Activated CD8-positive, alpha-beta T cell treated with anti-CD3 and anti-CD28 coated beads for 36 hours (primary cell): ENCODE measurements at regions not wholly inside any gene's neighbourhood (a gene's known extent, or its start where the extent isn't known, plus 50 kb on each side); places are given as distances from the start of the nearest gene placed in this dataset.

Experiments used
- ATAC-seq: fragments of 200-7000 bp; cut with Tn5 transposase; one replicate; pipeline ENCODE4 v1.10.0; 2021; ENCODE audit warnings: mild to moderate bottlenecking, moderate library complexity
- CTCF ChIA-PET: fragments of 350-600 bp; sonication (Branson Sonifier 250); formaldehyde crosslinking; loops from one replicate; lab custom pipeline; 2021; ENCODE audit warnings: antibody characterized with exemption; lab: Charles Lee
- POLR2A ChIA-PET: fragments of 350-600 bp; sonication (Branson Sonifier 250); formaldehyde crosslinking; loops from one replicate; lab custom pipeline; 2021; ENCODE audit warnings: antibody characterized with exemption; lab: Charles Lee
- DNase-seq: peaks from one replicate; pipeline ENCODE4 v3.0.0-alpha.2; 2020
- H3K27ac Mint-ChIP-seq: one replicate; pipeline ENCODE4 v1.8.0; 2021; ENCODE audit warnings: mild to moderate bottlenecking, mixed read lengths
- H3K27me3 Mint-ChIP-seq: one replicate; pipeline ENCODE4 v1.8.0; 2021; ENCODE audit warnings: mixed read lengths
- H3K36me3 Mint-ChIP-seq: one replicate; pipeline ENCODE4 v1.8.0; 2021; ENCODE audit warnings: low read depth, mixed read lengths
- H3K4me1 Mint-ChIP-seq: one replicate; pipeline ENCODE4 v1.8.0; 2021; ENCODE audit warnings: low read depth, mixed read lengths
- H3K4me3 Mint-ChIP-seq: one replicate; pipeline ENCODE4 v1.8.0; 2021; ENCODE audit warnings: mild to moderate bottlenecking, moderate library complexity, mixed read lengths
- H3K9me3 Mint-ChIP-seq: one replicate; pipeline ENCODE4 v1.8.0; 2021; ENCODE audit warnings: mixed read lengths
- intact Hi-C: fragments of 100-400 bp; cut with micrococcal nuclease; formaldehyde crosslinking; loops from one replicate; pipeline ENCODE4 v1.10.0; 2022
- TF ChIP-seq, protein P1 (sequence below): fragments of 200-600 bp; IDR thresholded peaks from one replicate; pipeline ENCODE4 v1.8.0; 2022; ENCODE audit warnings: antibody characterized with exemption, mild to moderate bottlenecking

DNA sequence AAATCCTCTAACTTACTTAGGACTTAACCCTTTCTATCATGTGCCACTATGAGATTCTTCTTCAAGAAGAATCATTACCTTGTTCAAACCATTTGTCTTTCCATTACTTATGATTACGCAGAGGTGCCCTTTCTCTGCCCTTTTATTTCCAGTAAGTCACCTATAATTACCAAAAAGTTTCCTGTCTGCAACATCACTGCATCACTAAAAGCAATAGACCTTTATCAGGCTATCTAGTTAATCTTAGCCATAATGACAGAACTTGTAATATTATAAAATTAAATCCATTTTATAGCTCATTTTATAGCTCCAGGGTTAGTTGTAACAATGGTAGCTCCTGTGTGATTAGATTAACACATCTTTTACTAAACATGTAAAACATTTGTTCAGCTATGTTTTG, 673.6 kb upstream of the PITX2 start:
- DNase-seq = no peak
- Mint-ChIP-seq H3K4me3 (no peak overlapping the region), H3K27ac (no peak overlapping the region), H3K27me3 (no peaks in the 10 kb centered on the region), H3K36me3 (no peaks in the 10 kb centered on the region), H3K4me1 (no peaks in the 10 kb centered on the region), H3K9me3 (peaks cover 5% of the 10 kb centered on the region)
- CTCF ChIA-PET = no interaction called here
- POLR2A ChIA-PET = no interaction called here
- TF ChIP-seq, protein P1, sequence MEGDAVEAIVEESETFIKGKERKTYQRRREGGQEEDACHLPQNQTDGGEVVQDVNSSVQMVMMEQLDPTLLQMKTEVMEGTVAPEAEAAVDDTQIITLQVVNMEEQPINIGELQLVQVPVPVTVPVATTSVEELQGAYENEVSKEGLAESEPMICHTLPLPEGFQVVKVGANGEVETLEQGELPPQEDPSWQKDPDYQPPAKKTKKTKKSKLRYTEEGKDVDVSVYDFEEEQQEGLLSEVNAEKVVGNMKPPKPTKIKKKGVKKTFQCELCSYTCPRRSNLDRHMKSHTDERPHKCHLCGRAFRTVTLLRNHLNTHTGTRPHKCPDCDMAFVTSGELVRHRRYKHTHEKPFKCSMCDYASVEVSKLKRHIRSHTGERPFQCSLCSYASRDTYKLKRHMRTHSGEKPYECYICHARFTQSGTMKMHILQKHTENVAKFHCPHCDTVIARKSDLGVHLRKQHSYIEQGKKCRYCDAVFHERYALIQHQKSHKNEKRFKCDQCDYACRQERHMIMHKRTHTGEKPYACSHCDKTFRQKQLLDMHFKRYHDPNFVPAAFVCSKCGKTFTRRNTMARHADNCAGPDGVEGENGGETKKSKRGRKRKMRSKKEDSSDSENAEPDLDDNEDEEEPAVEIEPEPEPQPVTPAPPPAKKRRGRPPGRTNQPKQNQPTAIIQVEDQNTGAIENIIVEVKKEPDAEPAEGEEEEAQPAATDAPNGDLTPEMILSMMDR = no peak
- intact Hi-C loops = no loop called here
- no peak for ATAC-seq

DNA sequence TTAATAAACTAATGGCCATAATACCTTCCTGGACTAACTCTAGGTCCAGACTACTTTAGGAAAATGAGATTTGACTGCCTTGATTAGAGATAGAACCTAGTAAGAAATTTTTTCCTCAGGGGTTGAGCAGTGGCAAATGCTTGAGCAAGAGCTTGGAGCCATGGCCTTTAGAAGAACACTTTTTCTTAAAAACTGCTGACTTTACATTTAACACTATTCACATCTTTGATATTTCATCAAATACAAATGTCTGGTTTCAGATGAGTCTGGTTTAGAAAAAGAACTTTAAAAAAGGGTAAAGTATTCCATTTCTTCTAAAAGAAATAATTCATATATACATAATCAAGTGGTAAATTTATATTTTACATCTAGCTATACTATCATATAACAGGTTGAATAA, 680.9 kb upstream of the PITX2 start:
- TF ChIP-seq, protein P1 = no peak
- DNase-seq = no peak
- Mint-ChIP-seq H3K27ac (no peak overlapping the region), H3K36me3 (no peaks in the 10 kb centered on the region), H3K4me3 (no peak overlapping the region), H3K9me3 (peaks cover 6% of the 10 kb centered on the region), H3K27me3 (no peaks in the 10 kb centered on the region), H3K4me1 (no peaks in the 10 kb centered on the region)
- CTCF ChIA-PET = no interaction called here
- intact Hi-C loops = no loop called here
- POLR2A ChIA-PET = no interaction called here
- no peak for ATAC-seq

DNA sequence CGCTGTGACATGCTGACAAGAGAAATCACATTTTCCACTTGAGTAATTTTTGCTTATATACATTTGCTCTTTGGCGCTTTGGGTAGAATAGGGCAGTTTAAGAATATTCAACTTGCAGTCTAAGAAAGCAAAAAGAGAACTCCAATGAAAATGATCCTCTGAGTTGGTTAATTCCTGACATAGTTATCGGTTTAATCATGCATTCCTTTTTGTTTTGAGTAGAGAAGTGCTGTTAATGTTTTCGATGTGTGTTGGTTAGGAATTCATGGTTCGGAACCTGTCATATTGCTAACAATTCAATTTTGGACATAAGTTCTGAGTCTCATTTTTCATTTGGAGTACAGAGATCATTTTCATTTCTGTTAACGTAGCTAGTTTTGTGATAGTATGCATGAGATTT, 700.6 kb upstream of the PITX2 start:
- Mint-ChIP-seq H3K27ac (no peak overlapping the region), H3K27me3 (no peaks in the 10 kb centered on the region), H3K4me3 (no peak overlapping the region), H3K4me1 (no peaks in the 10 kb centered on the region), H3K36me3 (no peaks in the 10 kb centered on the region), H3K9me3 (peaks cover 1% of the 10 kb centered on the region)
- ChIA-PET CTCF (no interaction called here), POLR2A (no interaction called here)
- ATAC-seq = no peak
- no peak for DNase-seq
- TF ChIP-seq, protein P1 = no peak
- intact Hi-C loops = no loop called here

DNA sequence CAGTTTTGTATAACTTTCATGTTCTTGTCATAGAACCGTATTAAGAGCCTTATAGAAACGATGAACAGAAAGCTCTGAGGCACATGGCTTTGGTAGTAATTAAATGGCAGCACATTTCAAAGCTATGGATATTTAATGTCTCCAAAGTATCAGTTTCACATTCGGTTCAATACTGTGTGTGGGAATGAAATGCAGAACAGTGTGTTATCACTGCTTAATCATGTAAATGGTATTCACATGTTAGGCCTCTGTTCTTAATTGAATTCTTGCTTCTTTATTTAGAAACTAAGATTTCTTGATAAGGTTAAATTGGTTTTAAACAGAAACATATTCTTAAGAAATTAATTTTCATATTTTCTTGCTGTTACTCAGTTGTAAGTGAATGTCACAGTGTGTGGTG, 701.0 kb upstream of the PITX2 start:
- intact Hi-C loops = no loop called here
- no peaks in the 10 kb centered on the region for H3K4me1 Mint-ChIP-seq
- H3K36me3 Mint-ChIP-seq = no peaks in the 10 kb centered on the region
- POLR2A ChIA-PET = no interaction called here
- no peaks in the 10 kb centered on the region for H3K27me3 Mint-ChIP-seq
- no peak overlapping the region for H3K27ac Mint-ChIP-seq
- no peak for DNase-seq
- H3K9me3 Mint-ChIP-seq = peaks cover 1% of the 10 kb centered on the region
- CTCF ChIA-PET = no interaction called here
- no peak overlapping the region for H3K4me3 Mint-ChIP-seq
- TF ChIP-seq, protein P1 = no peak
- ATAC-seq = no peak

DNA sequence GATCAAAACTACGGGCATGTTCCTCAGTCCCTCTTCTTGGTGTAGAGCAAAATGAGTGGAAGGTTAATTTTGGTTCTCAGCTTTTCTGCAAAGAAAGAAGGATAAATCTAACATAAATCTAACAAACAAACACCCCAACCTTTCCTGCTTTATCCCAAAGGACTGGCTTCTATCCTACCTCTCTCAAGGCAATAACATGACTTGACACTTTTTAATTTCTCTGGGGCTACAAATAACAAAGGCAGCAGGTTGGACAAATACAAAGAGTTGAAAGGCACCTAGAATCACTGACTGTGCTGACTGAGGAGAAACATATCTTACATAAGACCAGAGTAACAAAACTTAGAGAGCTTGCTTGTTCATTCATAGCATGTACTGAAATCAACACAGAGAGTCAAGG, 703.6 kb upstream of the PITX2 start:
- Mint-ChIP-seq H3K27ac (no peak overlapping the region), H3K4me3 (no peak overlapping the region), H3K9me3 (no peaks in the 10 kb centered on the region), H3K36me3 (no peaks in the 10 kb centered on the region), H3K27me3 (no peaks in the 10 kb centered on the region), H3K4me1 (no peaks in the 10 kb centered on the region)
- no peak for ATAC-seq
- CTCF ChIA-PET = no interaction called here
- DNase-seq = no peak
- POLR2A ChIA-PET = no interaction called here
- TF ChIP-seq, protein P1 = no peak
- intact Hi-C loops = no loop called here
